NCI-H146 treated with DMSO at 0.1 percent for 48 hours (cell line): ENCODE measurements at regions not wholly inside any gene's neighbourhood (a gene's known extent, or its start where the extent isn't known, plus 50 kb on each side); places are given as distances from the start of the nearest gene placed in this dataset.

Experiments used
- DNase-seq: peaks from one replicate; lab custom pipeline; 2025; ENCODE audit not compliant: unreplicated experiment; lab: John Stamatoyannopoulos, UW

DNA sequence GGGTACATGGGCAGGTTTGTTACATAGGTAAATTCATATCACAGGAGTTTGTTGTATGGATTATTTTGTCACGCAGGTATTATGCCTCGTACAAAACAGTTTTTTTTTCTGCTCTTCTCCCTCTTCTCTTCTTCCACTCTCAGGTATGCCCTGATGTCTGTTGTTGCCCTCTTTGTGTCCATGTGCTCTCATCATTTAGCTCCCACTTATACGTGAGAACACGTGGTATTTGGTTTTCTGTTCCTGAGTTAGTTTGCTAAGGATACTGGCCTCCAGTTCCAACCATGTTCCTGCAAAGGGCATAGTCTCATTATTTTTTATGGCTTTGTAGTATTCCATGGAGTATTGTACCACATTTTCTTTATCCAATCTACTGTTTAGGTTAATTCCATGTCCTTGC is 65.7 kb downstream of the UNC5CL start:
- DNase-seq = no peak

DNA sequence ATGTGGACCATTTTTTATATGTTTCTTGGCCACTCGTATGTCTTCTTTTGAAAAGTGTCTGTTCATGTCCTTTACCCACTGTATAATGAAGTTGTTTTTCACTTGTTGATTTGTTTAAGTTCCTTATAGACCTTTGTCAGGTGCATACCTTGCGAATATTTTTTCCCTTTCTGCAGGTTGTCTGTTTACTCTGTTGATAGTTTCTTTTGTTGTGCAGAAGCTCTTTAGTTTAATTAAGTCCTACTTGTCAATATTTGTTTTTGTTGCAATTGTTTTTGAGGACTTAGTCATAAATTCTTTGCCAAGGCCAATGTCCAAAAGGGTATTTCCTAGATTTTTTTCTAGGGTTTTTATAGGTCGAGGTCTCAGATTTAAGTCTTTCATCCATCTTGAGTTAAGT is 66.2 kb downstream of the UNC5CL start:
- DNase-seq = no peak

DNA sequence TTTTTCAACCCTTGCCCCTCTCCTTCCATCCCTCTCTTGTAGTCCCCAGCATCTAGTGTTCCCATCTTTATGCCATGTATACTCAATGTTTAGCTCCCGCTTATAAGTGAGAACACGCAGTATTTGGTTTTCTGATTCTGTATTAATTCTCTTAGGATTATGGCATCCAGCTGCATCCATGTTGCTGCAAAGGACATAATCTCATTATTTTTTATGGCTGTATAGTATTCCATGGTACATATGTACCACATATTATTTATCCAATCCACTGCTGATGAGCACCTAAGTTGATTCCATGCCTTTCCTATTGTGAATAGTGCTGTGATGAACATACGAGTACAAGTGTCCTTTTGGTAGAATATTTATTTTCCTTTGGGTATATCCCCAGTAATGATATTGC is 66.8 kb downstream of the UNC5CL start:
- DNase-seq = no peak

GRCh38 chr6:40968620-40969164 is 70.3 kb downstream of the UNC5CL start:
- no peak for DNase-seq

- DNase-seq = no peak
These were observed 72.2 kb downstream of the UNC5CL start for GRCh38 chr6:40966860-40967259.

GRCh38 chr6:40965046-40965445 is 74.0 kb downstream of the UNC5CL start:
- no peak for DNase-seq

GRCh38 chr6:40963019-40963418 is 76.0 kb downstream of the UNC5CL start:
- no peak for DNase-seq

DNA sequence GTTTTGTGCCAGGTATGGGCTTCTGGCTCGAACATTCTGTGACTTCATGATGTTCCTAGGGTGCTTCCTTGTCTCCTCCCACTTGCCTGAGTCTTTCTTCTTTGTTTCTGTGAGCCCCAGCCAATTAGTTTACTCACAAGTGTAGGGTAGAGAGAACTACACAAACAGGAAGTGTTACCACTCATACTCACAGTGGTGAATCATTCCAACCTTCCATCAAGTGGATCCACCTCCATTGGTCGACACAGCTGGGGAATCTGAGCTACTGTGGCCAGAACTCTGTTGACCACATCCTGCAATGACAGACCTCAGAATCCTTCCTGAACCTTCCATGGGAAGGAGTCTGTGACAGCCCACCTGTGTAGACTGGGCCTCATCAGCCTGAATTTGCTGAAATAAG is 76.8 kb downstream of the UNC5CL start:
- DNase-seq = no peak

DNA sequence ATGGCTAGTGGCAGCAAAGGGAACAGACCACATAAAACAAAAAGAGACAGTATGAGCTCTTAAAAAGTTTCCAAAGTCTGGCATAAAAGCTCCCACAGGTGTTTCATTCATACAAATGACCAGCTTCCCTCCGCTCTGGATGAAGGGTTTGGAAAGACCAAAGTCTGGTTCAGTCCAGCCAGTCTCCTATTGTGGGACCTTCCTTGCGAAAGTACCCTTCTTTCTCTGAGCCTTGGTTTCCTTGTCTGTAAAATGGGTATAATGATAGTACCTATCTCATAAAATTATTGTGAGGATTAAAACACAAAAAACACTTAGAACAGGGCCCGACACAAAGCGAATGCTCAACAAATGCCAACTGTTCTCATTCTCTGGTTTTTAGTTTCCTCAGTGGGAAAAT is 77.2 kb downstream of the UNC5CL start:
- DNase-seq = no peak

DNA sequence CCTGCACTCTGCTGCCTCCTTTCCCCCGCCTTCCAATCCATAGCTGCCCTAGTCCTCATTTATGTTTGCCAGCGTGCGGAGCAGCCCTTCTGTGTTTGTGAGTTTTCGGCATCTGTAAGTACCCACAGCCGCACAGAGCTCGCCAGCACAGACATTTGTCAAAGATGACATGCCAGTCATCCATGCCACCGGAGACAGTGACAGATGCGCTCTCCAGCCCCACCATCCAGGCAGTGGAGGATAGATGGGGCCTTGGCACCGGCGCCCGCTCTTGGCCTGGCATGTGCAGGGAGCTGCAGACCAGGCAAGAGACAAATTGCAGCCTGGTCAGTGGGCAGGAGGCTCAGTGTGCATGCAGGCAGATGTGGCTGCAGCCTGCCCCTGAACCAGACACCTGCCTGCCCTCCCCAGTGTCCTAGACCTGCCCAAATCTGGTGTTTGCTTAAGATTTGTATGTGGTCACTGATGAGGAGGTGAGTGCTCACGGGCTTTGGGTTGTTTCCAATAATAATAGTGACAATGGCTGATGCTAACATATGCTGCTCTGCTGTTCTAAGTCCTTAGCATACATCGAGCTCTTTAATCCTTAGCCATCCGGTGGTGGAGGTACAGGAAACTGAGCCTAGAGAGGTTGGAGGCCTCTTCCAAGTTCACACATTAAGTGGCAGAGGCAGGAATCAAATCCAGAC is 78.1 kb downstream of the UNC5CL start:
- no peak for DNase-seq

- DNase-seq = no peak
These were observed 79.2 kb downstream of the UNC5CL start for GRCh38 chr6:40959781-40960327.

DNA sequence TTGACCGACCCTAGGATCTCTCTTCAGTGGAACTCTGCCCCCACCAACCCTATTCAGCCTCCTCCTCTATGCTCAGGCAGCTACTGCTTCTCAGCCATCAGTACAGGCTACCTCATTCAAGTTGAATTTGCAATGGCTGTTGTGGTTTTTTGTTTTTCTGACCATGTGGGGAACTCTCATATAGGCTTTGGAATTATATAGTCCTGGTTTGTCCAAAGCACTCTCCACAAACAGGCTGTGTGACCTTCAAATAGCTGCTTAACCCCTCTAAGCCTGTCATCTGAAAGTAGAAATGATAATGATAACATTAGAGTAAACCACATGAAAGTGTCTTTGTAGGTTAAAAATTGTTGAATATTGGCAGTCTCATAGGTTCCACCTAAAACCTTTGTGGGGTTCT is 80.3 kb downstream of the UNC5CL start:
- DNase-seq = no peak

- no peak for DNase-seq
These were observed 81.2 kb downstream of the UNC5CL start for GRCh38 chr6:40957616-40958492.

DNA sequence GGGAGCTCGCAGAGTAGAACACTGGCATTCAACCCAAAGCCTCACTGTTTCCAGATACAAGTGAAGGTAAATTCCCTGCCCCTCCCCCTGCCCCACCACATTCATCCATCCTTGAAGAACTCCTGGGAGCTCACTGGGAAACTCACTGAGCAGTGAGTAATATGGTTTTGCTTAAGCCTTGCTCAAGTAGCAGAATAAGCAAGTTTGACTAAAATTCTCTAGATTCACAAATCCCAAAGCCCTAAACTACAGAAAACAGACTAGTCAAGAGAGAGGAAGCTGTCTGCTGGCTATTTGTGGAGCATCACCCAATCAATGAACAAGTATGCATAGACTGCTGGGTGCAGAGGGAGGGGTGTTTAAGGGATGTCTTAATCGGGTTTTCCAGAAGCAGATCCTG is 82.1 kb downstream of the UNC5CL start:
- DNase-seq = no peak

- no peak for DNase-seq
These were observed 83.9 kb downstream of the UNC5CL start for GRCh38 chr6:40955178-40955545.

DNA sequence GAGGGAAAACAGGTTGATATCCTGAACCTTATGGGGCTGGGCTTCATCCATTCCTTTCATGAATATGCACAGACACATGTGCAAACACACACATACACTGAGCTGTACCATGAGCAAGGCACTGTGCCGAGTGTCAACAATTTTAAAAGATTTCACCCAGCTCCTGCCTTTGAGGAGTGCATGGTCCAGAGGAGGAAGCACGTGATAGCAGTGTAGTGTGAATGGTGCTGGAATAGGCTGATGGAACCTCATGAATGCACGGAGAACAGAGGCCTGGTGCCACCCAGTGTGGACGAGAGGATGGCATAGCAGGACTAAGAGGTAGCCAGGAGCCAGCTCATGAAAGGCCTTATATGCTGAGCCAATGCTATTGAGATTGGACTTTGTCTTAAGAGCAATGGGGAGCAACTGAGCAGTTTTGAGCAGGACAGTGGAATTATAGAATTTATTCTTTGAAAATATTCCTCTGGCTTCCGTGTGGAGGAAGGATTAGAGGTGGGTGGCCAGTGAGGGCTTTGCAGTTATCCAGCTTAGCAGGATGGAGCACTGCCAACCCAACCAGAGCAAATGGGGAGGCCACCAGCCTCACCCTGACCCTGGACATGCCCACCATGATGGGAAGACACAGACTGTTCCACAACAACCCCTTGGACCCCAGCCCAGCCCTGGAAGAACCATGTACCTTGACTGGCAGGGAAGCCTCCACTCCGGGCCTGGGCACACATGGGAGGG is 84.4 kb downstream of the UNC5CL start:
- no peak for DNase-seq

GRCh38 chr6:40953486-40953885 is 85.5 kb downstream of the UNC5CL start:
- DNase-seq = no peak

DNA sequence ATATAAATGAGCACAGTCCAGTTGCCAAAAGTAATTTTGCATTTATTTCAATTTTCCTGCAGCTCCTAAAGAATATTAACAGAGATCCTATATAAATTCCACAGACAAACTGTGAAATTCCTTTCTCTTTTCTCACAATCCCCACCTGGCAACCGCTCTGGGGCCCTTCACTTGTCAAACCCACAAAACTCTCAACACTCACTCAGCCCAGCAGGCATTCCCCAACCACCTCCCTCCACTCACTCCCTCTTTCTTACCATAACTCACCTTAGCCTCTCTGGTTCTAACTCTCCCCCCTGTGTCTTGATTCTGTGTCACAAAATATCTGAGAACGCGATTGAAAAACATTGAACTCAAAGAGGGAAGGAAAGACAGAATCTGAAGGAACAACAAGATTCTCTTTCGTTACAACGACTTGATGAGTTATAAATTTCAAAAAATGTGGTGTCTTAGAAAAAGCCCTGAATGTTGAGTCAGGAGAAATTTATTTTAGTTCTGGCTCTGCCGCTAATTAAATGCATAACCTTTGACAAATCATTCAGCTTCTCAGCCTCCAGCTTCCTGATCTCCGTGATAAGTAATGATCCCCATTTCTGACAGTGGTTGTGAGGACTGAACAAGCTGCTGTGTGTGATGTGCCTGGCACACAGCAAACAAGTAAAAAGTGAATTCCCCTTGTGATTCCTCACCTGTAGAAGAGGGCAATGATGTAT is 87.9 kb downstream of the UNC5CL start:
- DNase-seq = no peak

DNA sequence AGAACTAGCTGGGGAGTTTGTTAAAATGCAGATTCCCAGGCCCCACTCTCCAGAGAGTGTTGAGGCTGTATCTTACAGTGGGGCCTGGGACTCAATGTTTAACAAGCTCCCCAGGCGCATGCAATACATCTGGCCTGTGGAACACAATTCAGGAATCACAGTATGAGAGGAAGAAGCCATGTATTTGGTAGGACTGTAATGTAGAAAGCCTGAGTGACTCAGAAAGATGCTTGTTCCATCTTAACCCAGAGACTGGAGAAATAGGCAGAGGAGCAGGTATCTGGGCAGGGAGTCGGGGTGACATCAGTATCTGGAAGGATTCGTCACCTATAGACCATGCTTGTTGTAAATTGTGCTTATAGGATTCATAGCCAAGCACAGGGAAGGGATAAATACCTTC is 90.5 kb downstream of the UNC5CL start:
- DNase-seq = no peak

DNA sequence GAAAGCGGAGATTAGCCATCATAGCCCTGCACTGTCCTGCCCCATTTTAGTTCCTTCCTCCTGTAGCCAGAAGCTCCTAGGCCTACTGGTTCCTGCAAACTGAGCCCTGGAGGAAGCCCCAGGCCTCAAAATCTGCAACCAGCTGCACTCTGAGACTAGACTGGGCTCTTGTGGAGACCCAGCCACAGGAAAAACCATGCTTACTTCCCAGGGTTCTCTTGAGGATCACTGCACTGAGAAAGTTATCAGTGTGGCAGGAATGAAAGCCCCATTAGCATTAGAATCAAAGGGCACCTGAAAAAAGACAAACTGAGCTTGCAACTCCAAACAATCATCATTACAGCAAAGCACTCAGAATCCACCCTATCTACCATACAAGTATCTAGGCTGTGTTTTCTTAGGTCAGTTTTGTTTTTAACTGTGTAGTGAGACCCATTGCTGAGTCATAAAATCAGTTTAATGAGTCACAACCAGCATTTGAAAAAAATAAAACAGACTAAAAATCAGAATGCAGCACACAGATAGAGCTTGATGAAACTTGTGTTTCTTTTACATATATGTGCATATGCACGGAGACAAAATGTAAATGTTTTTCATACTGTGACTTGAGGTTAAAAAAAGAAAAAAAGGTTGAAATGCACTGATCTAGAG is 91.0 kb downstream of the UNC5CL start:
- no peak for DNase-seq
